WTC11 (cell line): ENCODE measurements at regions not wholly inside any gene's neighbourhood (a gene's known extent, or its start where the extent isn't known, plus 50 kb on each side); places are given as distances from the start of the nearest gene placed in this dataset.

ENCODE experiments used
- ATAC-seq: fragments of 200-7000 bp; cut with Tn5 transposase; 2 replicates; pipeline ENCODE4 v1.10.0; 2021; ENCODE audit warnings: mild to moderate bottlenecking, moderate library complexity
- CTCF ChIA-PET: fragments of 300-600 bp; sonication (Branson Sonifier 250); formaldehyde crosslinking; loops from one replicate; lab custom pipeline; 2021; ENCODE audit warnings: antibody characterized with exemption; lab: Charles Lee
- POLR2A ChIA-PET: fragments of 350-600 bp; sonication (Branson Sonifier 250); formaldehyde crosslinking; loops from one replicate; lab custom pipeline; 2021; ENCODE audit warnings: antibody characterized with exemption; lab: Charles Lee
- DNase-seq: peaks from one replicate; pipeline ENCODE4 v3.0.0; 2021; ENCODE audit warnings: low spot score
- H3K27ac Mint-ChIP-seq: 2 replicates; pipeline ENCODE4 v1.8.0; 2021; ENCODE audit warnings: mixed read lengths
- H3K27me3 Mint-ChIP-seq: 2 replicates; pipeline ENCODE4 v1.8.0; 2021; ENCODE audit warnings: low read depth, mild to moderate bottlenecking, moderate library complexity, mixed read lengths
- H3K36me3 Mint-ChIP-seq: 2 replicates; pipeline ENCODE4 v1.8.0; 2021; ENCODE audit warnings: mixed read lengths
- H3K4me1 Mint-ChIP-seq: 2 replicates; pipeline ENCODE4 v1.8.0; 2022; ENCODE audit warnings: mixed read lengths
- H3K4me3 Mint-ChIP-seq: 2 replicates; pipeline ENCODE4 v1.8.0; 2021; ENCODE audit warnings: mild to moderate bottlenecking, moderate library complexity, mixed read lengths
- H3K9me3 Mint-ChIP-seq: 2 replicates; pipeline ENCODE4 v1.8.0; 2021; ENCODE audit warnings: mixed read lengths
- ATF1 ChIP-seq: sonication (generic); formaldehyde crosslinking; IDR thresholded peaks from 2 replicates; pipeline ENCODE4 v1.8.1; 2023; ENCODE audit warnings: mild to moderate bottlenecking, moderate library complexity, missing genetic modification reagents
- ELF4 ChIP-seq: sonication (generic); formaldehyde crosslinking; IDR thresholded peaks from 2 replicates; pipeline ENCODE4 v1.8.1; 2022; ENCODE audit warnings: low read depth, mild to moderate bottlenecking, moderate library complexity, missing genetic modification reagents
- ESRRA ChIP-seq: sonication (generic); formaldehyde crosslinking; IDR thresholded peaks from 2 replicates; pipeline ENCODE4 v1.8.1; 2022; ENCODE audit warnings: mild to moderate bottlenecking, missing genetic modification reagents, borderline replicate concordance
- FOXK1 ChIP-seq: sonication (generic); formaldehyde crosslinking; IDR thresholded peaks from 2 replicates; pipeline ENCODE4 v1.8.0; 2022; ENCODE audit warnings: mild to moderate bottlenecking, moderate library complexity, missing genetic modification reagents
- FOXP1 ChIP-seq: sonication (generic); formaldehyde crosslinking; IDR thresholded peaks from 2 replicates; pipeline ENCODE4 v1.8.0; 2022; ENCODE audit warnings: missing genetic modification reagents, mild to moderate bottlenecking, moderate library complexity, borderline replicate concordance
- GABPB1 ChIP-seq: sonication (generic); formaldehyde crosslinking; IDR thresholded peaks from 2 replicates; pipeline ENCODE4 v1.8.1; 2023; ENCODE audit warnings: mild to moderate bottlenecking, missing genetic modification reagents
- GTF2I ChIP-seq: fragments of 250-450 bp; sonication (Bioruptor Pico); conservative IDR thresholded peaks from 2 replicates; pipeline ENCODE4 v1.4.0; 2021; ENCODE audit warnings: mild to moderate bottlenecking
- NR3C1 ChIP-seq: sonication (generic); formaldehyde crosslinking; conservative IDR thresholded peaks from 2 replicates; pipeline ENCODE4 v1.8.1; 2023; ENCODE audit warnings: low read depth, mild to moderate bottlenecking, missing genetic modification reagents
- PRRX2 ChIP-seq: fragments of 250-450 bp; sonication (Bioruptor Pico); IDR thresholded peaks from 2 replicates; pipeline ENCODE4 v1.8.0; 2021; ENCODE audit warnings: mild to moderate bottlenecking
- SMAD3 ChIP-seq: sonication (generic); formaldehyde crosslinking; IDR thresholded peaks from 2 replicates; pipeline ENCODE4 v1.8.0; 2022; ENCODE audit warnings: missing genetic modification reagents, mild to moderate bottlenecking, borderline replicate concordance
- SOX15 ChIP-seq: fragments of 250-450 bp; sonication (Bioruptor Pico); IDR thresholded peaks from 2 replicates; pipeline ENCODE4 v1.9.0; 2021; ENCODE audit warnings: mild to moderate bottlenecking
- TCF7 ChIP-seq: sonication (generic); formaldehyde crosslinking; IDR thresholded peaks from 2 replicates; pipeline ENCODE4 v1.8.0; 2022; ENCODE audit warnings: mild to moderate bottlenecking, low read depth, missing genetic modification reagents, moderate library complexity
- ZNF121 ChIP-seq: sonication (generic); formaldehyde crosslinking; IDR thresholded peaks from 2 replicates; pipeline ENCODE4 v1.8.0; 2023; ENCODE audit warnings: missing genetic modification reagents
- ZNF219 ChIP-seq: sonication (generic); formaldehyde crosslinking; IDR thresholded peaks from 2 replicates; pipeline ENCODE4 v1.8.0; 2023; ENCODE audit warnings: missing genetic modification reagents, mild to moderate bottlenecking, borderline replicate concordance
- ZNF317 ChIP-seq: sonication (generic); formaldehyde crosslinking; IDR thresholded peaks from 2 replicates; pipeline ENCODE4 v1.8.1; 2023; ENCODE audit warnings: low read depth, mild to moderate bottlenecking, moderate library complexity, missing genetic modification reagents, borderline replicate concordance
- ZNF396 ChIP-seq: fragments of 250-450 bp; sonication (Bioruptor Pico); IDR thresholded peaks from 2 replicates; pipeline ENCODE4 v1.8.0; 2021; ENCODE audit warnings: mild to moderate bottlenecking, moderate library complexity, borderline replicate concordance
- ZNF671 ChIP-seq: fragments of 250-450 bp; sonication (Bioruptor Pico); IDR thresholded peaks from 2 replicates; pipeline ENCODE4 v1.8.0; 2021; ENCODE audit warnings: mild to moderate bottlenecking
- TF ChIP-seq, protein P1 (sequence below): sonication (generic); formaldehyde crosslinking; IDR thresholded peaks from 2 replicates; pipeline ENCODE4 v1.8.1; 2023; ENCODE audit warnings: mild to moderate bottlenecking, missing genetic modification reagents
- TF ChIP-seq, protein P2 (sequence below): sonication (generic); formaldehyde crosslinking; IDR thresholded peaks from 2 replicates; pipeline ENCODE4 v1.8.1; 2023; ENCODE audit warnings: mild to moderate bottlenecking, missing genetic modification reagents
- TF ChIP-seq, protein P3 (sequence below): fragments of 250-450 bp; sonication (Bioruptor Pico); IDR thresholded peaks from 2 replicates; pipeline ENCODE4 v2.1.2; 2022; ENCODE audit warnings: mild to moderate bottlenecking, moderate library complexity
- TF ChIP-seq, protein P4 (sequence below): fragments of 200-600 bp; IDR thresholded peaks from 2 replicates; pipeline ENCODE4 v1.8.0; 2022; ENCODE audit warnings: antibody characterized with exemption
- TF ChIP-seq, protein P5 (sequence below): fragments of 250-450 bp; sonication (Bioruptor Pico); IDR thresholded peaks from 2 replicates; pipeline ENCODE4 v1.9.0; 2021; ENCODE audit warnings: mild to moderate bottlenecking, borderline replicate concordance
- TF ChIP-seq, protein P6 (sequence below): sonication (generic); formaldehyde crosslinking; IDR thresholded peaks from 2 replicates; pipeline ENCODE4 v1.8.1; 2022; ENCODE audit warnings: missing genetic modification reagents, borderline replicate concordance
- TF ChIP-seq, protein P7 (sequence below): sonication (generic); formaldehyde crosslinking; IDR thresholded peaks from 2 replicates; pipeline ENCODE4 v1.8.1; 2022; ENCODE audit warnings: low read depth, missing genetic modification reagents, borderline replicate concordance

DNA sequence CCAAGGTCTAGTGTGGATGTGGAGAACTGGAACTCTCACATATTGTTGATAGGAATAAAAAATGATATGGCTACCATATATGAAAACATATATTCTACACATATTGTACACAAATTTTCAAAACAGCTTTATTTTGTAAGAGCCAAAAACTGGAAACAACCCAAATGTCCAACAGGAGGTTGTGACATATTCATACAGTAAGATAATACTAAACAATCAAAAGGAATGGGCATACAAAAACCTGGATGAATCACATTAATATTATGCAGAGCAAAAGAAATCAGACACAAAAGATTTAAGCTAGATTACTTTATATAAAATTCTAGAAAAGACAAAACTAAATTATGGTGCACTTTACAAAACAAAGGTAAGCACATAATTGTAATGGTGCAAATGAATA lies 223.9 kb downstream of the SIM1 start (continued):
- TF ChIP-seq, protein P1, sequence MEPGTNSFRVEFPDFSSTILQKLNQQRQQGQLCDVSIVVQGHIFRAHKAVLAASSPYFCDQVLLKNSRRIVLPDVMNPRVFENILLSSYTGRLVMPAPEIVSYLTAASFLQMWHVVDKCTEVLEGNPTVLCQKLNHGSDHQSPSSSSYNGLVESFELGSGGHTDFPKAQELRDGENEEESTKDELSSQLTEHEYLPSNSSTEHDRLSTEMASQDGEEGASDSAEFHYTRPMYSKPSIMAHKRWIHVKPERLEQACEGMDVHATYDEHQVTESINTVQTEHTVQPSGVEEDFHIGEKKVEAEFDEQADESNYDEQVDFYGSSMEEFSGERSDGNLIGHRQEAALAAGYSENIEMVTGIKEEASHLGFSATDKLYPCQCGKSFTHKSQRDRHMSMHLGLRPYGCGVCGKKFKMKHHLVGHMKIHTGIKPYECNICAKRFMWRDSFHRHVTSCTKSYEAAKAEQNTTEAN (CRISPR knock-in tag) = no peak
- TF ChIP-seq ZNF671 (CRISPR knock-in tag) (no peak), SMAD3 (CRISPR knock-in tag) (no peak), ZNF396 (CRISPR knock-in tag) (no peak), PRRX2 (CRISPR knock-in tag) (no peak), ATF1 (CRISPR knock-in tag) (no peak)

DNA sequence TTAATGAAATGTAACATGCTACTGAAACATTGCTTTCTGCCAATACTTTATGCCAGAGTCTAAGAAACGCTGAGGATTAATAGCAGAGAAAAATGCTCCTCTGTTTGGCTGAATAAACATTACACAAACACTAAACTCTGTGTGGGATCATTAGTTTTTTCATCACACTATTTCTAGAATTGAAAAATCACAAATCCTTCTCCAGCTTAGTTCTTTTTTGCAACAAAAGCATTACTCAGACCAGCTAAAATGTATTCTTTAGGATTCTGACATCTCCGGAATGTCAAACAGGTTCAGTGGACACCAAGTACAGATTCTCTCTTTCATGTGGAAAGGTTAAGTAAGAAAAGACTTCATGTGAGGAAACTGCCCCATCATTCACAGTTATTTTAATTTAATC lies 226.9 kb downstream of the SIM1 start:
- ATAC-seq (no peak), DNase-seq (no peak)
- ChIA-PET POLR2A (no interaction called here), CTCF (no interaction called here)
- H3K4me3 Mint-ChIP-seq = no peak overlapping the region
- no peaks in the 10 kb centered on the region for H3K27me3 Mint-ChIP-seq
- H3K27ac Mint-ChIP-seq = no peak overlapping the region
- no peaks in the 10 kb centered on the region for H3K9me3 Mint-ChIP-seq
- no peaks in the 10 kb centered on the region for H3K36me3 Mint-ChIP-seq
- TF ChIP-seq TCF7 (CRISPR knock-in tag) = no peak
- no peak for TF ChIP-seq ZNF671 (CRISPR knock-in tag)
- no peak for TF ChIP-seq FOXK1 (CRISPR knock-in tag)
- TF ChIP-seq, protein P2, sequence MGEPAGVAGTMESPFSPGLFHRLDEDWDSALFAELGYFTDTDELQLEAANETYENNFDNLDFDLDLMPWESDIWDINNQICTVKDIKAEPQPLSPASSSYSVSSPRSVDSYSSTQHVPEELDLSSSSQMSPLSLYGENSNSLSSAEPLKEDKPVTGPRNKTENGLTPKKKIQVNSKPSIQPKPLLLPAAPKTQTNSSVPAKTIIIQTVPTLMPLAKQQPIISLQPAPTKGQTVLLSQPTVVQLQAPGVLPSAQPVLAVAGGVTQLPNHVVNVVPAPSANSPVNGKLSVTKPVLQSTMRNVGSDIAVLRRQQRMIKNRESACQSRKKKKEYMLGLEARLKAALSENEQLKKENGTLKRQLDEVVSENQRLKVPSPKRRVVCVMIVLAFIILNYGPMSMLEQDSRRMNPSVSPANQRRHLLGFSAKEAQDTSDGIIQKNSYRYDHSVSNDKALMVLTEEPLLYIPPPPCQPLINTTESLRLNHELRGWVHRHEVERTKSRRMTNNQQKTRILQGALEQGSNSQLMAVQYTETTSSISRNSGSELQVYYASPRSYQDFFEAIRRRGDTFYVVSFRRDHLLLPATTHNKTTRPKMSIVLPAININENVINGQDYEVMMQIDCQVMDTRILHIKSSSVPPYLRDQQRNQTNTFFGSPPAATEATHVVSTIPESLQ (CRISPR knock-in tag) = no peak
- no peak for TF ChIP-seq GTF2I (CRISPR knock-in tag)
- no peak for TF ChIP-seq GABPB1
- TF ChIP-seq, protein P3, sequence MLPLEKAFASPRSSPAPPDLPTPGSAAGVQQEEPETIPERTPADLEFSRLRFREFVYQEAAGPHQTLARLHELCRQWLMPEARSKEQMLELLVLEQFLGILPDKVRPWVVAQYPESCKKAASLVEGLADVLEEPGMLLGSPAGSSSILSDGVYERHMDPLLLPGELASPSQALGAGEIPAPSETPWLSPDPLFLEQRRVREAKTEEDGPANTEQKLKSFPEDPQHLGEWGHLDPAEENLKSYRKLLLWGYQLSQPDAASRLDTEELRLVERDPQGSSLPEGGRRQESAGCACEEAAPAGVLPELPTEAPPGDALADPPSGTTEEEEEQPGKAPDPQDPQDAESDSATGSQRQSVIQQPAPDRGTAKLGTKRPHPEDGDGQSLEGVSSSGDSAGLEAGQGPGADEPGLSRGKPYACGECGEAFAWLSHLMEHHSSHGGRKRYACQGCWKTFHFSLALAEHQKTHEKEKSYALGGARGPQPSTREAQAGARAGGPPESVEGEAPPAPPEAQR (CRISPR knock-in tag) = no peak
- TF ChIP-seq ELF4 (CRISPR knock-in tag) = no peak
- TF ChIP-seq, protein P4, sequence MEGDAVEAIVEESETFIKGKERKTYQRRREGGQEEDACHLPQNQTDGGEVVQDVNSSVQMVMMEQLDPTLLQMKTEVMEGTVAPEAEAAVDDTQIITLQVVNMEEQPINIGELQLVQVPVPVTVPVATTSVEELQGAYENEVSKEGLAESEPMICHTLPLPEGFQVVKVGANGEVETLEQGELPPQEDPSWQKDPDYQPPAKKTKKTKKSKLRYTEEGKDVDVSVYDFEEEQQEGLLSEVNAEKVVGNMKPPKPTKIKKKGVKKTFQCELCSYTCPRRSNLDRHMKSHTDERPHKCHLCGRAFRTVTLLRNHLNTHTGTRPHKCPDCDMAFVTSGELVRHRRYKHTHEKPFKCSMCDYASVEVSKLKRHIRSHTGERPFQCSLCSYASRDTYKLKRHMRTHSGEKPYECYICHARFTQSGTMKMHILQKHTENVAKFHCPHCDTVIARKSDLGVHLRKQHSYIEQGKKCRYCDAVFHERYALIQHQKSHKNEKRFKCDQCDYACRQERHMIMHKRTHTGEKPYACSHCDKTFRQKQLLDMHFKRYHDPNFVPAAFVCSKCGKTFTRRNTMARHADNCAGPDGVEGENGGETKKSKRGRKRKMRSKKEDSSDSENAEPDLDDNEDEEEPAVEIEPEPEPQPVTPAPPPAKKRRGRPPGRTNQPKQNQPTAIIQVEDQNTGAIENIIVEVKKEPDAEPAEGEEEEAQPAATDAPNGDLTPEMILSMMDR = no peak
- no peak for TF ChIP-seq ZNF219
- no peak for TF ChIP-seq ZNF121 (CRISPR knock-in tag)
- TF ChIP-seq, protein P5, sequence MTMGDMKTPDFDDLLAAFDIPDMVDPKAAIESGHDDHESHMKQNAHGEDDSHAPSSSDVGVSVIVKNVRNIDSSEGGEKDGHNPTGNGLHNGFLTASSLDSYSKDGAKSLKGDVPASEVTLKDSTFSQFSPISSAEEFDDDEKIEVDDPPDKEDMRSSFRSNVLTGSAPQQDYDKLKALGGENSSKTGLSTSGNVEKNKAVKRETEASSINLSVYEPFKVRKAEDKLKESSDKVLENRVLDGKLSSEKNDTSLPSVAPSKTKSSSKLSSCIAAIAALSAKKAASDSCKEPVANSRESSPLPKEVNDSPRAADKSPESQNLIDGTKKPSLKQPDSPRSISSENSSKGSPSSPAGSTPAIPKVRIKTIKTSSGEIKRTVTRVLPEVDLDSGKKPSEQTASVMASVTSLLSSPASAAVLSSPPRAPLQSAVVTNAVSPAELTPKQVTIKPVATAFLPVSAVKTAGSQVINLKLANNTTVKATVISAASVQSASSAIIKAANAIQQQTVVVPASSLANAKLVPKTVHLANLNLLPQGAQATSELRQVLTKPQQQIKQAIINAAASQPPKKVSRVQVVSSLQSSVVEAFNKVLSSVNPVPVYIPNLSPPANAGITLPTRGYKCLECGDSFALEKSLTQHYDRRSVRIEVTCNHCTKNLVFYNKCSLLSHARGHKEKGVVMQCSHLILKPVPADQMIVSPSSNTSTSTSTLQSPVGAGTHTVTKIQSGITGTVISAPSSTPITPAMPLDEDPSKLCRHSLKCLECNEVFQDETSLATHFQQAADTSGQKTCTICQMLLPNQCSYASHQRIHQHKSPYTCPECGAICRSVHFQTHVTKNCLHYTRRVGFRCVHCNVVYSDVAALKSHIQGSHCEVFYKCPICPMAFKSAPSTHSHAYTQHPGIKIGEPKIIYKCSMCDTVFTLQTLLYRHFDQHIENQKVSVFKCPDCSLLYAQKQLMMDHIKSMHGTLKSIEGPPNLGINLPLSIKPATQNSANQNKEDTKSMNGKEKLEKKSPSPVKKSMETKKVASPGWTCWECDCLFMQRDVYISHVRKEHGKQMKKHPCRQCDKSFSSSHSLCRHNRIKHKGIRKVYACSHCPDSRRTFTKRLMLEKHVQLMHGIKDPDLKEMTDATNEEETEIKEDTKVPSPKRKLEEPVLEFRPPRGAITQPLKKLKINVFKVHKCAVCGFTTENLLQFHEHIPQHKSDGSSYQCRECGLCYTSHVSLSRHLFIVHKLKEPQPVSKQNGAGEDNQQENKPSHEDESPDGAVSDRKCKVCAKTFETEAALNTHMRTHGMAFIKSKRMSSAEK (CRISPR knock-in tag) = no peak
- TF ChIP-seq SOX15 (CRISPR knock-in tag) = no peak
- no peak for TF ChIP-seq FOXP1 (CRISPR knock-in tag)
- TF ChIP-seq, protein P6, sequence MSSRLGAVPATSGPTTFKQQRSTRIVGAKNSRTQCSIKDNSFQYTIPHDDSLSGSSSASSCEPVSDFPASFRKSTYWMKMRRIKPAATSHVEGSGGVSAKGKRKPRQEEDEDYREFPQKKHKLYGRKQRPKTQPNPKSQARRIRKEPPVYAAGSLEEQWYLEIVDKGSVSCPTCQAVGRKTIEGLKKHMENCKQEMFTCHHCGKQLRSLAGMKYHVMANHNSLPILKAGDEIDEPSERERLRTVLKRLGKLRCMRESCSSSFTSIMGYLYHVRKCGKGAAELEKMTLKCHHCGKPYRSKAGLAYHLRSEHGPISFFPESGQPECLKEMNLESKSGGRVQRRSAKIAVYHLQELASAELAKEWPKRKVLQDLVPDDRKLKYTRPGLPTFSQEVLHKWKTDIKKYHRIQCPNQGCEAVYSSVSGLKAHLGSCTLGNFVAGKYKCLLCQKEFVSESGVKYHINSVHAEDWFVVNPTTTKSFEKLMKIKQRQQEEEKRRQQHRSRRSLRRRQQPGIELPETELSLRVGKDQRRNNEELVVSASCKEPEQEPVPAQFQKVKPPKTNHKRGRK = no peak
- no peak for TF ChIP-seq NR3C1 (CRISPR knock-in tag)
- TF ChIP-seq ESRRA = no peak
- TF ChIP-seq, protein P7, sequence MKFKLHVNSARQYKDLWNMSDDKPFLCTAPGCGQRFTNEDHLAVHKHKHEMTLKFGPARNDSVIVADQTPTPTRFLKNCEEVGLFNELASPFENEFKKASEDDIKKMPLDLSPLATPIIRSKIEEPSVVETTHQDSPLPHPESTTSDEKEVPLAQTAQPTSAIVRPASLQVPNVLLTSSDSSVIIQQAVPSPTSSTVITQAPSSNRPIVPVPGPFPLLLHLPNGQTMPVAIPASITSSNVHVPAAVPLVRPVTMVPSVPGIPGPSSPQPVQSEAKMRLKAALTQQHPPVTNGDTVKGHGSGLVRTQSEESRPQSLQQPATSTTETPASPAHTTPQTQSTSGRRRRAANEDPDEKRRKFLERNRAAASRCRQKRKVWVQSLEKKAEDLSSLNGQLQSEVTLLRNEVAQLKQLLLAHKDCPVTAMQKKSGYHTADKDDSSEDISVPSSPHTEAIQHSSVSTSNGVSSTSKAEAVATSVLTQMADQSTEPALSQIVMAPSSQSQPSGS (CRISPR knock-in tag) = no peak
- TF ChIP-seq ZNF317 (CRISPR knock-in tag) = no peak
- H3K4me1 Mint-ChIP-seq = peaks cover 32% of the 10 kb centered on the region
